PC-3 (cell line): ENCODE measurements at regions not wholly inside any gene's neighbourhood (a gene's known extent, or its start where the extent isn't known, plus 50 kb on each side); places are given as distances from the start of the nearest gene placed in this dataset.

Experiments used
- ATAC-seq: fragments of 200-7000 bp; cut with Tn5 transposase; 2 replicates; pipeline ENCODE4 v1.9.1; 2020; ENCODE audit warnings: mild to moderate bottlenecking, moderate library complexity
- BruUV-seq: library from RNA; stranded (reverse); fragments of 400-500 nt; replicated peaks from 2 replicates; lab custom pipeline; 2021; lab: Mats Ljungman, UMichigan
- CTCF ChIA-PET: fragments of 300-600 bp; sonication (Branson Sonifier 250); formaldehyde crosslinking; loops from one replicate; lab custom pipeline; 2022; ENCODE audit warnings: antibody characterized with exemption; lab: Charles Lee
- POLR2A ChIA-PET: fragments of 300-600 bp; sonication (Branson Sonifier 250); formaldehyde crosslinking; loops from one replicate; lab custom pipeline; 2022; ENCODE audit warnings: antibody characterized with exemption; ENCODE audit not compliant: unreplicated experiment; lab: Charles Lee
- DNase-seq: peaks from one replicate; pipeline ENCODE4 v3.0.0-alpha.2; 2015
- H2AFZ ChIP-seq: fragments of 300-600 bp; sonication (generic); 2 replicates; pipeline ENCODE4 v1.6.0; 2016; ENCODE audit warnings: antibody characterized with exemption, low read length
- H3F3A ChIP-seq: fragments of 300-600 bp; sonication (generic); one replicate; pipeline ENCODE4 v1.6.0; 2017; ENCODE audit warnings: antibody characterized with exemption, low read length, control low read depth, mild to moderate bottlenecking; ENCODE audit not compliant: unreplicated experiment
- H3K27ac ChIP-seq: fragments of 300-600 bp; sonication (generic); 2 replicates; pipeline ENCODE4 v1.5.1; 2016; ENCODE audit warnings: mild to moderate bottlenecking, low read length
- H3K27me3 ChIP-seq: fragments of 300-600 bp; sonication (generic); 2 replicates; pipeline ENCODE4 v1.6.1; 2016; ENCODE audit warnings: low read length, mixed read lengths
- H3K36me3 ChIP-seq: fragments of 300-600 bp; sonication (generic); 2 replicates; pipeline ENCODE4 v1.6.1; 2016; ENCODE audit warnings: low read depth, mixed run types, low read length, mixed read lengths
- H3K4me1 ChIP-seq: fragments of 300-600 bp; sonication (generic); 2 replicates; pipeline ENCODE4 v1.5.1; 2016; ENCODE audit warnings: low read length; ENCODE audit not compliant: insufficient read depth
- H3K4me2 ChIP-seq: fragments of 300-600 bp; sonication (generic); 2 replicates; pipeline ENCODE4 v1.6.0; 2016; ENCODE audit warnings: low read length
- H3K4me3 ChIP-seq: fragments of 300-600 bp; sonication (generic); 2 replicates; pipeline ENCODE4 v1.5.1; 2016; ENCODE audit warnings: mild to moderate bottlenecking, low read length, mixed read lengths
- H3K79me2 ChIP-seq: fragments of 300-600 bp; sonication (generic); 2 replicates; pipeline ENCODE4 v1.6.1; 2017; ENCODE audit warnings: low read length, mixed read lengths
- H3K9ac ChIP-seq: fragments of 300-600 bp; sonication (generic); 2 replicates; pipeline ENCODE4 v1.6.0; 2016; ENCODE audit warnings: mild to moderate bottlenecking, low read length
- H3K9me2 ChIP-seq: fragments of 300-600 bp; sonication (generic); replicated peaks from 2 replicates; pipeline ENCODE4 v1.6.1; 2016; ENCODE audit warnings: mixed run types, low read length, mixed read lengths
- H3K9me3 ChIP-seq: fragments of 300-600 bp; sonication (generic); 2 replicates; pipeline ENCODE4 v1.6.1; 2016; ENCODE audit warnings: low read length, mixed read lengths
- H4K20me1 ChIP-seq: fragments of 300-600 bp; sonication (generic); 2 replicates; pipeline ENCODE4 v1.6.1; 2016; ENCODE audit warnings: low read length, mixed read lengths
- CTCF ChIP-seq: fragments of 300-600 bp; sonication (generic); conservative IDR thresholded peaks from 2 replicates; pipeline ENCODE4 v1.5.1; 2017; ENCODE audit warnings: antibody characterized with exemption, low read depth, mild to moderate bottlenecking, low read length
- EZH2 ChIP-seq: fragments of 300-600 bp; sonication (generic); IDR thresholded peaks from one replicate; pipeline ENCODE4 v1.6.1; 2017; ENCODE audit warnings: antibody characterized with exemption, mild to moderate bottlenecking, low read length; ENCODE audit not compliant: unreplicated experiment
- EZH2phosphoT487 ChIP-seq: fragments of 300-600 bp; sonication (generic); IDR thresholded peaks from 2 replicates; pipeline ENCODE4 v1.6.1; 2018; ENCODE audit warnings: mild to moderate bottlenecking, antibody characterized with exemption, low read length, borderline replicate concordance
- intact Hi-C: fragments of 100-400 bp; cut with micrococcal nuclease; formaldehyde crosslinking; loops from 2 replicates; pipeline ENCODE4 v1.9.0; 2023

- TF ChIP-seq EZH2phosphoT487 (no peak), CTCF (no peak), EZH2 (no peak)
- Histone ChIP-seq H3K4me2 (no peak overlapping the region), H4K20me1 (no peaks in the 10 kb centered on the region), H3K4me1 (no peaks in the 10 kb centered on the region), H3K79me2 (no peaks in the 10 kb centered on the region), H3K36me3 (no peaks in the 10 kb centered on the region), H3F3A (no peaks in the 10 kb centered on the region), H2AFZ (no peak overlapping the region), H3K9me3 (peaks cover 21% of the 10 kb centered on the region; the same call in 1 of the 2 replicates), H3K4me3 (no peak overlapping the region), H3K27ac (no peak overlapping the region), H3K9me2 (no peaks in the 10 kb centered on the region), H3K27me3 (no peaks in the 10 kb centered on the region), H3K9ac (no peak overlapping the region)
- ChIA-PET CTCF (no interaction called here), POLR2A (no interaction called here)
- intact Hi-C loops = no loop called here
- ATAC-seq (no peak), DNase-seq (no peak)
- BruUV-seq = no TSS peak
Observed at GRCh38 chr2:21924640-21925285, 801.0 kb downstream of the TDRD15 start.

- no peaks in the 10 kb centered on the region for H3F3A ChIP-seq
- TF ChIP-seq CTCF (peak; percentile 24; the same call in 1 of the 2 replicates), EZH2 (no peak), EZH2phosphoT487 (no peak)
- H3K4me1 ChIP-seq = no peaks in the 10 kb centered on the region
- no peak for DNase-seq
- peaks cover 16% of the 10 kb centered on the region; the same call in 1 of the 2 replicates for H3K9me3 ChIP-seq
- no peak overlapping the region for H3K27ac ChIP-seq
- POLR2A ChIA-PET = no interaction called here
- no peaks in the 10 kb centered on the region for H3K36me3 ChIP-seq
- intact Hi-C loops = no loop called here
- ATAC-seq = no peak
- no peaks in the 10 kb centered on the region for H3K9me2 ChIP-seq
- H3K27me3 ChIP-seq = no peaks in the 10 kb centered on the region
- no peak overlapping the region for H3K4me3 ChIP-seq
- H3K79me2 ChIP-seq = no peaks in the 10 kb centered on the region
- no TSS peak for BruUV-seq
- H2AFZ ChIP-seq = no peak overlapping the region
- CTCF ChIA-PET = no interaction called here
- no peak overlapping the region for H3K4me2 ChIP-seq
- no peaks in the 10 kb centered on the region for H4K20me1 ChIP-seq
- H3K9ac ChIP-seq = no peak overlapping the region
Observed at GRCh38 chr2:21928292-21928691, 804.5 kb downstream of the TDRD15 start.

GRCh38 chr2:21930226-21930625 is 806.5 kb downstream of the TDRD15 start:
- BruUV-seq = no TSS peak
- CTCF ChIA-PET = no interaction called here

More at GRCh38 chr2:21930226-21930625, 806.5 kb downstream of the TDRD15 start:
- Histone ChIP-seq H3K9me2 (no peaks in the 10 kb centered on the region), H4K20me1 (no peaks in the 10 kb centered on the region), H3F3A (no peaks in the 10 kb centered on the region), H3K4me2 (no peak overlapping the region), H3K9me3 (peaks cover 5% of the 10 kb centered on the region), H3K4me3 (no peak overlapping the region), H3K9ac (no peak overlapping the region), H3K27me3 (no peaks in the 10 kb centered on the region), H3K36me3 (no peaks in the 10 kb centered on the region), H3K27ac (no peak overlapping the region), H3K79me2 (no peaks in the 10 kb centered on the region), H3K4me1 (no peaks in the 10 kb centered on the region), H2AFZ (no peak overlapping the region)
- TF ChIP-seq CTCF = no peak
- TF ChIP-seq EZH2 = no peak
- TF ChIP-seq EZH2phosphoT487 = no peak
- ATAC-seq (no peak), DNase-seq (no peak)
- intact Hi-C loops = no loop called here
- POLR2A ChIA-PET = no interaction called here
